HL-60 (cell line): ENCODE measurements at regions not wholly inside any gene's neighbourhood (a gene's known extent, or its start where the extent isn't known, plus 50 kb on each side); places are given as distances from the start of the nearest gene placed in this dataset.

Experiments
- DNase-seq, 2 experiments: peaks; one replicate each; pipeline ENCODE4 v3.0.0-alpha.2; 2010 to 2020; ENCODE audit warnings: low read depth in 1 of 2, low spot score in 1 of 2
- H3K27ac ChIP-seq: fragments of 250-450 bp; sonication (Bioruptor Pico); replicated peaks from 2 replicates; pipeline ENCODE4 v1.5.1; 2020; ENCODE audit warnings: mild to moderate bottlenecking, moderate library complexity
- H3K27me3 ChIP-seq: fragments of 250-450 bp; sonication (Bioruptor Pico); 2 replicates; pipeline ENCODE4 v1.5.1; 2021; ENCODE audit warnings: mild to moderate bottlenecking, moderate library complexity; ENCODE audit not compliant: insufficient read depth, poor library complexity, severe bottlenecking
- H3K4me3 ChIP-seq: replicated peaks from 2 replicates; pipeline ENCODE4 v1.5.1; 2011; ENCODE audit warnings: mild to moderate bottlenecking, control low read depth, low read length; ENCODE audit not compliant: insufficient read depth
- GABPA ChIP-seq: IDR thresholded peaks from 2 replicates; pipeline ENCODE4 v1.6.1; 2012; ENCODE audit warnings: low read depth
- POLR2AphosphoS5 ChIP-seq: IDR thresholded peaks from 2 replicates; pipeline ENCODE4 v1.6.1; 2012; ENCODE audit warnings: low read depth
- SPI1 ChIP-seq: IDR thresholded peaks from 2 replicates; pipeline ENCODE4 v1.6.1; 2012; ENCODE audit warnings: low read depth, mild to moderate bottlenecking, borderline replicate concordance
- TF ChIP-seq, protein P1 (sequence below): IDR thresholded peaks from 2 replicates; pipeline ENCODE4 v1.6.1; 2012; ENCODE audit warnings: low read depth; ENCODE audit not compliant: insufficient replicate concordance
- TF ChIP-seq, protein P2 (sequence below): IDR thresholded peaks from one replicate; pipeline ENCODE4 v1.5.1; 2011; ENCODE audit warnings: low read length, control low read depth, inconsistent platforms; ENCODE audit not compliant: insufficient read depth

DNA sequence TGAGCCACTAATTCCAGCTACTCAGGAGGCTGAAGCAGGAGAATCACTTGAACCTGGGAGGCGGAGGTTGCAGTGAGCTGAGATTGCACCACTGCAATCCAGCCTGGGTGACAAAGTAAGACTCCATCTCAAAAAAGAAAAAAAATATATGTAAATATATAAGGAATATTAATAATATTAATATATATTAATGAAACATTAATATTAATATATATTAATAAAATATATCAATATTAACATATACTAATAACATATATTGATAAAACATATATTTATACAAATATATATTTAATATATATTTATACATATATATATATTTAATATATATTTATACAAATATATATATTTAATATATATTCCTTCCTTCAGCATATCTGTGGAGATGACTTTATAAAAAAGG lies 338.0 kb downstream of the NPIPA8 start:
- TF ChIP-seq POLR2AphosphoS5 (no peak), GABPA (no peak), SPI1 (no peak)
- TF ChIP-seq, protein P1, sequence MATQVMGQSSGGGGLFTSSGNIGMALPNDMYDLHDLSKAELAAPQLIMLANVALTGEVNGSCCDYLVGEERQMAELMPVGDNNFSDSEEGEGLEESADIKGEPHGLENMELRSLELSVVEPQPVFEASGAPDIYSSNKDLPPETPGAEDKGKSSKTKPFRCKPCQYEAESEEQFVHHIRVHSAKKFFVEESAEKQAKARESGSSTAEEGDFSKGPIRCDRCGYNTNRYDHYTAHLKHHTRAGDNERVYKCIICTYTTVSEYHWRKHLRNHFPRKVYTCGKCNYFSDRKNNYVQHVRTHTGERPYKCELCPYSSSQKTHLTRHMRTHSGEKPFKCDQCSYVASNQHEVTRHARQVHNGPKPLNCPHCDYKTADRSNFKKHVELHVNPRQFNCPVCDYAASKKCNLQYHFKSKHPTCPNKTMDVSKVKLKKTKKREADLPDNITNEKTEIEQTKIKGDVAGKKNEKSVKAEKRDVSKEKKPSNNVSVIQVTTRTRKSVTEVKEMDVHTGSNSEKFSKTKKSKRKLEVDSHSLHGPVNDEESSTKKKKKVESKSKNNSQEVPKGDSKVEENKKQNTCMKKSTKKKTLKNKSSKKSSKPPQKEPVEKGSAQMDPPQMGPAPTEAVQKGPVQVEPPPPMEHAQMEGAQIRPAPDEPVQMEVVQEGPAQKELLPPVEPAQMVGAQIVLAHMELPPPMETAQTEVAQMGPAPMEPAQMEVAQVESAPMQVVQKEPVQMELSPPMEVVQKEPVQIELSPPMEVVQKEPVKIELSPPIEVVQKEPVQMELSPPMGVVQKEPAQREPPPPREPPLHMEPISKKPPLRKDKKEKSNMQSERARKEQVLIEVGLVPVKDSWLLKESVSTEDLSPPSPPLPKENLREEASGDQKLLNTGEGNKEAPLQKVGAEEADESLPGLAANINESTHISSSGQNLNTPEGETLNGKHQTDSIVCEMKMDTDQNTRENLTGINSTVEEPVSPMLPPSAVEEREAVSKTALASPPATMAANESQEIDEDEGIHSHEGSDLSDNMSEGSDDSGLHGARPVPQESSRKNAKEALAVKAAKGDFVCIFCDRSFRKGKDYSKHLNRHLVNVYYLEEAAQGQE = no peak
- TF ChIP-seq, protein P2, sequence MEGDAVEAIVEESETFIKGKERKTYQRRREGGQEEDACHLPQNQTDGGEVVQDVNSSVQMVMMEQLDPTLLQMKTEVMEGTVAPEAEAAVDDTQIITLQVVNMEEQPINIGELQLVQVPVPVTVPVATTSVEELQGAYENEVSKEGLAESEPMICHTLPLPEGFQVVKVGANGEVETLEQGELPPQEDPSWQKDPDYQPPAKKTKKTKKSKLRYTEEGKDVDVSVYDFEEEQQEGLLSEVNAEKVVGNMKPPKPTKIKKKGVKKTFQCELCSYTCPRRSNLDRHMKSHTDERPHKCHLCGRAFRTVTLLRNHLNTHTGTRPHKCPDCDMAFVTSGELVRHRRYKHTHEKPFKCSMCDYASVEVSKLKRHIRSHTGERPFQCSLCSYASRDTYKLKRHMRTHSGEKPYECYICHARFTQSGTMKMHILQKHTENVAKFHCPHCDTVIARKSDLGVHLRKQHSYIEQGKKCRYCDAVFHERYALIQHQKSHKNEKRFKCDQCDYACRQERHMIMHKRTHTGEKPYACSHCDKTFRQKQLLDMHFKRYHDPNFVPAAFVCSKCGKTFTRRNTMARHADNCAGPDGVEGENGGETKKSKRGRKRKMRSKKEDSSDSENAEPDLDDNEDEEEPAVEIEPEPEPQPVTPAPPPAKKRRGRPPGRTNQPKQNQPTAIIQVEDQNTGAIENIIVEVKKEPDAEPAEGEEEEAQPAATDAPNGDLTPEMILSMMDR = no peak
- Histone ChIP-seq H3K27me3 (no peaks in the 10 kb centered on the region), H3K27ac (no peak overlapping the region), H3K4me3 (no peak overlapping the region)
- no peak for DNase-seq

DNA sequence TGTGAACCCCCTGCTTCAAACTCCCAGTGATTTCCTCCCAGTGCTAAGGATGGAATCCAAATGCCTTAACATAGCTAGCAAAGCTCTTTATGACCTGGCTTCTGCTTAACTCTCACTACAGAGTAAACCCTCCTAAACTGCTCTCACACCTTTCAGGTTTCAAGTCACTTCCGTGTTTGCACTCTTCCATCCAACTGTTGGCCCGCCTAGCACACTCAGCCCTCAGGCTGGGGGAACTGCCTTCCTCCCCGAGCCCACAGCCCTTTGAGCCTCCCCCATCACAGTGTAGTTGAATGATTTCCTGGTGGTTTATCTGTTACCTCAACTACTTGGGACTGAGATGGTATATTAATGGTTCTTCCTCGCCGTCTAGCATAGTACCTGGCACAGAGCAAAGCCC lies 342.5 kb downstream of the NPIPA8 start:
- no peak for DNase-seq
- no peaks in the 10 kb centered on the region for H3K27me3 ChIP-seq
- H3K27ac ChIP-seq = no peak overlapping the region
- TF ChIP-seq, protein P2 = no peak
- TF ChIP-seq GABPA (no peak), SPI1 (no peak), POLR2AphosphoS5 (no peak)
- TF ChIP-seq, protein P1 = no peak
- H3K4me3 ChIP-seq = no peak overlapping the region

DNA sequence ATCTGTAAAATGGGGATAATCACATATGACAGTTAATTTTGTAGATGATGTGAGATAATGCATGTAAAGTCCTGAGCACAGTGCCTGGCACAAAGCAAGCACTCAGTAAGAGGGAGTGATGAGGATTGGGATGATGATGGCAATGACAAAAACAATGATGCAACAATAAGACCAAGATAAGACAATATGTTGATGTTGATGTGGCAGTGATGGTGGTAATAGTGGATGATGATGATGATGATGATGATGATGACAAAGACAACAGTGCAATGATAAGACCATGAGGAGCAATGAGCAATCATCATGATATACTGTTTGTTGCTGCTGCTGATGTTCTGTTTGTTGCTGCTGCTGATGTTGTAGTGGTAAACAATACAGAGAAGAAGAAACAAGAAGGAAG lies 344.1 kb downstream of the NPIPA8 start:
- Histone ChIP-seq H3K4me3 (no peak overlapping the region), H3K27me3 (no peaks in the 10 kb centered on the region), H3K27ac (no peak overlapping the region)
- no peak for DNase-seq
- TF ChIP-seq POLR2AphosphoS5 (no peak), SPI1 (no peak), GABPA (no peak)
- TF ChIP-seq, protein P1 = no peak
- TF ChIP-seq, protein P2 = no peak
